ENCODE measurements at regions not wholly inside any gene's neighbourhood (a gene's known extent, or its start where the extent isn't known, plus 50 kb on each side); places are given as distances from the start of the nearest gene placed in this dataset.

DNA sequence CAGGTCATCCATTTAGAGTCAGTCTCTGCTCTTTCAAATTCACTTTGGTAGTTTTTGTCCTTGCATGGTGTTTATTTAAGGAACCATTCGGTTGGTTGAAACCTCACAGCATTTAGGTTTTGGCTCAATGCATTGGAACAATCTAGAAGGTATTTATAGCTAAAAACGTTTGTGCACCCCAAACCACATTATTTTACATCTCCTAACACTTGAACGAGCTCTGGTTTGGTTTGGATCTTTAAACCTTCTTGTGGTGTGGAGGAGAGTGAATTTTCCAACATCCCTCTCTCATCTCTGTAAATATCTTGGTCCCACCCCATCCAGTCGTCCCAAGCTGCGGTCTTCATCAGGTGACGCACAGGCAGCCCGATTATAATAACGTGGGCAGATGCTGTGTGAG lies 287.9 kb downstream of the LPIN1 start:
- TF ChIP-seq, protein P1, sequence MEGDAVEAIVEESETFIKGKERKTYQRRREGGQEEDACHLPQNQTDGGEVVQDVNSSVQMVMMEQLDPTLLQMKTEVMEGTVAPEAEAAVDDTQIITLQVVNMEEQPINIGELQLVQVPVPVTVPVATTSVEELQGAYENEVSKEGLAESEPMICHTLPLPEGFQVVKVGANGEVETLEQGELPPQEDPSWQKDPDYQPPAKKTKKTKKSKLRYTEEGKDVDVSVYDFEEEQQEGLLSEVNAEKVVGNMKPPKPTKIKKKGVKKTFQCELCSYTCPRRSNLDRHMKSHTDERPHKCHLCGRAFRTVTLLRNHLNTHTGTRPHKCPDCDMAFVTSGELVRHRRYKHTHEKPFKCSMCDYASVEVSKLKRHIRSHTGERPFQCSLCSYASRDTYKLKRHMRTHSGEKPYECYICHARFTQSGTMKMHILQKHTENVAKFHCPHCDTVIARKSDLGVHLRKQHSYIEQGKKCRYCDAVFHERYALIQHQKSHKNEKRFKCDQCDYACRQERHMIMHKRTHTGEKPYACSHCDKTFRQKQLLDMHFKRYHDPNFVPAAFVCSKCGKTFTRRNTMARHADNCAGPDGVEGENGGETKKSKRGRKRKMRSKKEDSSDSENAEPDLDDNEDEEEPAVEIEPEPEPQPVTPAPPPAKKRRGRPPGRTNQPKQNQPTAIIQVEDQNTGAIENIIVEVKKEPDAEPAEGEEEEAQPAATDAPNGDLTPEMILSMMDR (IDR thresholded peaks at IDR 0.05; ENCODE audit: low read depth, low read length), result no peak
- TF ChIP-seq POLR2A (IDR thresholded peaks at IDR 0.05; ENCODE audit: extremely low read depth, insufficient read length), result no peak
